ENCODE measurements at regions not wholly inside any gene's neighbourhood (a gene's known extent, or its start where the extent isn't known, plus 50 kb on each side); places are given as distances from the start of the nearest gene placed in this dataset.
"Not testable (repeated sequence)": the region's sequence is repeated elsewhere in the genome, so short reads cannot be mapped to it uniquely, and the experiment has no call there.

DNA sequence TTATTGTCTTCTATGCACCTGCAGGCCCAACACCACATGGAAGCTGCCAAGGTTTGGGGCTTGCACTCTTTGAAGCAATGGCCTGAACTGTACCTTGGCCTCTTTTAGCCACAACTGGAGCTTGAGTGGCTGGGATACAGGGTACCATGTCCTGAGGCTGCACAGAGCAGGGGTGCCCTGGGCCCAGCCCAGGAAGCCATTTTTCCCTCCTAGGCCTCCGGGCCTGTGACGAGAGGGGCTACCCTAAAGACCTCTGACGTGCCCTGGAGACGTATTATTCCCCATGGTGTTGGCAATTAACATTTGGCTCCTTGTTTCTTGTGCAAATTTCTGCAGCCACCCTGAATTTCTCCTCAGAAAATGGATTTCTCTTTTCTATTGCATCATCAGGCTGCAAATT lies 519.9 kb upstream of the MAGEB18 start:
- DNase-seq (ENCODE audit: extremely low read depth, low read depth) = no peak

DNA sequence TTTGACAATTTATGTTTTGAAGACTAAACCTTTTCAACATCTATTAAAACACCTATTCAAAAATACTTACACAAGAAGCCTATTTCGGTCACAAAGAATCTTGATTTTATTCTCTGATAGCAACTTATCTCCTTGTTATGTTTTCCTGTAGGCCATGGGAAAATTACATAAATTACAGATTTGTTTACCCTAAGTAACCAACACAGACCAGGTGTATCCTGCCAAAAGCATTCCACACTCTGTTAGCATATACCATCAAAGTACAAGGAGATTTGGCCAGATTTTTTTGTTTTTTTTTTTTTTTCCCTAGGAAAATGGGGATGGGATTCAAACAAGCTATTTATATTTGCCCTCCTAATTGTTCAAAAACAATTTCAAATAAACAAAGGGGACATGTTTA lies 497.9 kb upstream of the MAGEB18 start:
- no peak for DNase-seq (ENCODE audit: extremely low read depth, low read depth)

DNA sequence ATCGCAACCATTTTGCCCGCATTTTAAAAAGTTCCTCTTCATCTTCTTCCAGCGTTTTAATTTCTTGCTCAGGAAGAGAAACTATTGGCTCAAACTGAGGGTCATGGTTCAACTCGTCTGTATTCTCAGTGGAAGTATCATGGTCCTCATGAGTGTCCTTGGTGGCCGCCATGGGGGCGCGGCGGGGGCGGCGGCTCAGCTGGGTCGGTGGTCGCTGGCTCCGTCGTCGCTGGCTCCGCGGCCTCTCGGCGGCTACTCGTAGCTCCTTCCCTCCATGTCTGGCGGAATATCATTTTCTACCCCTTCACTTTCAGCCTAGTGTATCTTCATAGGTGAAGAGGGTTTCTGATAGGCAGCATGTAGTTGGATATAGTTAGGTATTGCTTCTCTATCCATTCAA lies 492.0 kb upstream of the MAGEB18 start:
- no peak for DNase-seq (ENCODE audit: extremely low read depth, low read depth)

DNA sequence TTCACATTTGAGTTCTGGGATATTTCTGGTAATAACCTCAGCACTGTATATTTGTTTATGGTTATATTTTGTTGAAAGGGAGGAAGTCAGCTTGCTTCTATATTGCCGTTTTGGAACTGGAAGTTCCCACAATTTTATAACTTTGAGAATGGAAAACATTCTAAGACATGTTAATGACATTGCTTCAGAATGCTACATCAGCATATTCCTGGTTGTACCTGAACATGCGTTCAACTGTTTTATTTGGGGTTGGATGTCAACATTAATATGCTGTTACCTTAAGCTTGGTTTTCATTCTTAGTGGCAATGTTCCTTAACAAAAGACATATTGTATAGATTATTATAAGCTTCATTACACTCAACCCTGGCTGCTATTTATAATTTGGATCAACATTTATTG lies 489.4 kb upstream of the MAGEB18 start:
- no peak for DNase-seq (ENCODE audit: extremely low read depth, low read depth)

DNA sequence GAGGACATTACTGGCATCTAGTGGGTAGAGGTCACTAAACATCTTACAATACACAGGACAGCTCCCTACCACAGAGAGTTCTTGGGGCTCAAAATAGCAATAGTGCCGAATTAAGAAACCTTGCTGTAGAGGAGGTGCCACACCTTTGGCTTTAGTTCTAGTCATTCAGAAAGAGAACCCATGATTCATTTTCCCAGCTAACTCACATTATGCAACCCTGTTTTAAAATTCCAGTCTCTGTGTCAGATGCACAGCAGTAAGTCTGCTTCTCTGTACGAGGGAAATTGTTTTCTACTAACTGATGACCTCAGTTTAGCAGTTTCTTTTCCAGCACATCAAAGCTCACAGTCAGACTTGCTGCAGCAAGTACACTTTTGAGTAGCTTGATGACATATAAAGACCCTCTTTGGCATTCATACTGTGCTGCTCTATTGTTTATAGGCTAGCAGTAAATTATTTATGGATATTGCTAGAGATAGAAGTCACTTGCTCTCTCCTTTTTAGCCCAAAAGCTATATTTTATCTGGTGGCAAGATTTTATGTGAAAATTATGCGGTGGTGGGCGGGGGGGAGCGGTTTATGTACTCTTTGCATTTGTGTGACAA lies 487.8 kb upstream of the MAGEB18 start:
- peak; percentile 17 for DNase-seq (ENCODE audit: extremely low read depth, low read depth)

DNA sequence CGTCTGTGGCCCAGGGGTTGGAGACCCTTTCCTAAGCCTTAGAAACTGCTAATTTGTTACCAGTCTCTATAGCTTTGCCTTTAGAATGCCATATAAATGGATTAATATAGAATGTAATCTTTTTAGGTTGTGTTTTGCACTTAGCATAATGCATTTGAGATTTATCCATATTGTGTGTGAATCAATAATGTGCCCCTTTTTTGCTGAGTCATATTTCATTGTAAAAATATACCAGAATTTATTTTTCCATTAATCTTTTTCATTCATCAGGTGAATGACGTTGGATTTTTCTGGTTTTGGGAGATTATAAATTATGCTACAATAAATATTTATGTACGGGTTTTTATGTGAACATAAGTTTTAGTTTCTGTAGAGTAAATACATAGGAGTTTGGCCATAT lies 478.8 kb upstream of the MAGEB18 start:
- DNase-seq (ENCODE audit: extremely low read depth, low read depth) = no peak

DNA sequence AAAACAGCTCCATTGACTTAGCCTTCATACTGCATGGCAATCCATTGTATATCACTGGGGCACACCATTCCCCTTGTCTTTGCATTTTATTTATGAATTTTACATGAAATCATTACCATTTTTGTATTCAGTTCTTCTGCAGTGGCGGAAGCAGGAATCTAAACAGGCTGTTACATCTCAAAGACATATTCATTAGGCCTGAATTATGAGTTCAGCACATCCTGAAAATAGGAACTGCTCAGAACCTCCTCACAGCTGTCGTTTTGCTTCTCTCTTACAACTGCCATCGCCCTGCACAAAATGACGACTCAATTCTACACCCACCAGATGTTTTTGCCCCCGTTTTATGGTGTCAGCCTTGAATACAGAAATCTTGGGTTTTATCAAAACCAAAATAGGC lies 474.4 kb upstream of the MAGEB18 start:
- DNase-seq (ENCODE audit: extremely low read depth, low read depth) = no peak

DNA sequence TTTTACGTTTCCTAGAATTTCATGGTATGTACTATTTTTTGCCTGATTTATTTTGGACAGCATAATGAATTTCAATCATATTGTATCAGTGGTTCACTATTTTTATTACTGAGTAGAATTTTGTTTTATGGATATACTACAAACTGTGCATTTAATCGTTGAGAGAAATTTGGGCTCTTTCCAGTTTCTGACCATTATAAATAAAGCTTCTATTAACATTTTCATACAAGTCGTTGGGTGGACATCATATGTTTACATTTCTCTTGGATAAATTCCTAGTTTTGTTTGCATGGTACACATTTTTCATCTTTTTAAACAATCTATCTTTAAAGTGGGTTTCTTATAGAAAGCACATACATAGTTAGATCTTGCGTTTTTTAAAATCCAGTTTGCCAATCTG lies 472.7 kb upstream of the MAGEB18 start:
- no peak for DNase-seq (ENCODE audit: extremely low read depth, low read depth)

DNA sequence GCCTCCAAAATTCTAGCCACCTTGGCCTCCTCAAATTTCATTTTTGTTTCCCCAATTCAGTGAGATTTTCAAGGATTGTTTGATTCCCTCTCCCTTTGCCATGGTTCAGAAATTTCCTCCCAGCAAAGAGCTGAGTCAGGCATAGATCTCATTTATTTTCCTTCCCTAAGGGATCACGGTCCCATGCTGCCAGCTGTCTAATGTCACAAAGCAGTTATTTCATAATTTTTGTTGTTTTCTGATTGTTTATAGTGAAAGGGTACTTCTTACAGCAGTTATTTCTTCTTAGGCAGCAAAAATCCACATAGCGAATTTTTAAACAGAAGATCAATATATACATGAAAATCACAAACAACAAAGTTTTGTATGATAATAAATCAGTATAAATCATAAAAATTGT lies 470.5 kb upstream of the MAGEB18 start:
- no peak for DNase-seq (ENCODE audit: extremely low read depth, low read depth)

DNA sequence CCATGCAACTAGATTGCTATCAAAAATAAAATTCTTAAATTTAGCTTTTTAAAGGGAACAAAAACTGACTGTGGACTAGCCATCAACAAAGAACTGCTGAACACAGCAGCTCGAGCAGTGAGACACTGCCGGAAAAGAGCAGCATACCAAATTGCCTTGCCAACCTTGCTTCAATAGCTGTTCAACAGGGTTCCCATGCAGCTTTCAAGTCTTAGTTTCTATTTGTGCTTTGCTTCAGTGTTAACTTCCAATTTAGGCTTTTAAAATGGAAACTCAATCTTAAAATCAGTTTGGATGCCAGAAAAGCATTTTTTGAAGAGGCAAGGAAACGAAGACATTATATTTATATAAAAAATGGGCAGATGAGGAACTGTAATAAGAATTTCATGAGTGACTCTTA lies 463.4 kb upstream of the MAGEB18 start:
- no peak for DNase-seq (ENCODE audit: extremely low read depth, low read depth)

DNA sequence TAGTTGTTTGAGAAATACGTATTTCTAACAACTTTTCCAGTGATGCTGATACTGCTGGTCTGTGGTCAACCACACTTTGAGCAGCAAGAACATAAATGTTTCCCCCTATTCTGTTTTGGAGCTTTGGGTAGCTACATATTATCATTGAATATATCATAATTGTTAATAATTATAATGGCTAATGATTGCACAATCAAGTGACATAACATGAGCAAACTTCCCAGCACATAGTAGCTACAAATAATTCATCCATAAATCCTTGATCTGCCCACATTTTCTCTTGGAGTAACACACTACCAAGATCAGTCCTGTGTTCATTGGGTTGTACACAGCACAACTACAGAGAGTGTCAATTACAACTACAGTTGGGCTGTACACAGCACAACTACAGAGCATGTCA lies 436.3 kb upstream of the MAGEB18 start:
- no peak for DNase-seq (ENCODE audit: extremely low read depth, low read depth)

DNA sequence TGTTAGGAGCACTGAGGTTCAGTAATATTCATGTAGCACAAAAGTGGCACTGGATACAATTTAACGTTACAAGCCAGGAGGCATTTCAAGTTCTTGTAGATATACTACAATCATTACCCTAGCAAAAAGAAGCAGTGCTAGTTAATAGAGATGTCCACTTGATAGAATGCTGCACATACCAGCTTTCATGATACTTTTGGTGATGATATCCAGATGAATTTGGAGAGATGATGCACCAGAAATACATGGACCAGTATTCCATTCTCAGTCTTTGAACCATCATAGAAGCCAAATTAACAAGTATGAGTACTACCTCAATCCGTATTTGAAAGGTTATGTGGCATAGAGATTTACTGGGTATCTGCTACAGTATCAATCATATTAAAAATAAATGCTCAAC lies 421.0 kb upstream of the MAGEB18 start:
- DNase-seq (ENCODE audit: extremely low read depth, low read depth) = no peak

DNA sequence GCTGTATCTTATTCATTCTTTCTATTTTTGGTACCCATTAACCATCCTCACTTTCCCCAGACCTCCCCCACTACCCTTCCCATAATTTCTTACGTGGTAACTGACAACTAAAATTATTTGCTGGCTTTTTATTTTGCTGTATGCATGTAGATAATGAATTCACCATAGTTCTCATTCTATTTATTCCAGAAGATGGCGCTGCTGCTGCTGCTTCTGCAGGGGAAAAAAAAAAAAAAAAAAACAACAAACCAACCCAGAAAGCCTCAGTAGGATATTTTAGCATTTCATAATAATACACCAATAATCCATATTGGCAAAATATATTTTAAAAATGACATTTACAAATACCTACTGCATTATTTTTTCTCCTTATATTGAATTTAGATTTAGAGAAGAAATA lies 416.6 kb upstream of the MAGEB18 start:
- DNase-seq (ENCODE audit: extremely low read depth, low read depth) = peak; percentile 26

DNA sequence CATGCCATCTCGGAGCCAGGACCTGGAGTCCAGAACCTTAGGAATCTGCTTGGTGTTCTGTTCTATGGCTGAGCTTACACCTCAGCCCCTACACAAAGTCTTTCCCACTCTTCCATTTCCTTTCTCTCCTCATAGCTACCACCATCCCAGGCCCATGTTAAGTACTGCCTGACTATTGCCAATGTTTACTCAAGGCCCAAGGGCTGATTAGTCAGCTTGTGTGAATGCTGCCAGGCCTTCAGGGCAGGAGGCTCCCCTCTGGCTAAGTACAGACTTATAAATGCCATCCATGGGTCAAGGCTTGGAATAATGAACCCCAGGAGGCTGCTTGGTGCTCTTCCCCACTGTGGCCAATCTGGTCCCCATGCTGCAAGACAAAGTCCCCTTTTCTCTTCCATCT lies 411.6 kb upstream of the MAGEB18 start:
- DNase-seq (ENCODE audit: extremely low read depth, low read depth) = peak; percentile 4

DNA sequence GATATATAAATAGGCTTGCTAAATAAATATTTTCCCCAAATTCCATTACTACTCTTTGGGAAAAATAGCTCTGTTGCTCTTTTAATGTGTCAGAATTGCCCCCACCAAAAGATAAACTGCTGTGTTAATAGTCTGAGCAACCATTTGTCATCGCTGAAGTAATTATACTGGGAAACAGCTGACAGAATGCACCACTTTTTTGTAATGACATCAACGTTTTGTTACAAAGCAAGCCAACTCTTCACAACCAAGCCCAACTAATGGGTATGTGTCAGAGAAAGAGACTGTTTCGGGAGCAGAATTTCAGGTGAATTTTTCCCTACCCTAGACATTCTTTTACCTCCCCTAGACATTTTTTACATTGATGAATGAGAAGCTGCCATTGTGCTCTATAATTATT lies 405.0 kb upstream of the MAGEB18 start:
- no peak for DNase-seq (ENCODE audit: extremely low read depth, low read depth)

DNA sequence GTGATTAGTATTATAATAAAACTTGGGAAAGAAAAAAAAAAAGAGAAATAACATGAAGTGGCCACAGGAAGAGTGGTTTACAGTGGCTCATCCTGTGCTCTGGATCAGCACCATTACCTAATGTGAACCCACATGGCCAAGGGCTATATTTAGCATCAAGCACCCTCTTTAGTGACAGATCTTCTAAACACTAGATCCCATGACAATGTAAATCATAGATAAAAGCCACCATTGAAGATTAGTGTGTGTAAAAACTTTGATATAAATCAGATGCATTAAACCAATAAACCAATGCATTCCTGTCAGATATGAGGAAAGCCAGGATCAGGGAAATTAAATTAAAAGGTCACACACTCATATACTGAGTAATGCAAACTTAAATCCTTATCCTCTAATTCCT lies 400.6 kb upstream of the MAGEB18 start:
- DNase-seq (ENCODE audit: extremely low read depth, low read depth) = no peak

DNA sequence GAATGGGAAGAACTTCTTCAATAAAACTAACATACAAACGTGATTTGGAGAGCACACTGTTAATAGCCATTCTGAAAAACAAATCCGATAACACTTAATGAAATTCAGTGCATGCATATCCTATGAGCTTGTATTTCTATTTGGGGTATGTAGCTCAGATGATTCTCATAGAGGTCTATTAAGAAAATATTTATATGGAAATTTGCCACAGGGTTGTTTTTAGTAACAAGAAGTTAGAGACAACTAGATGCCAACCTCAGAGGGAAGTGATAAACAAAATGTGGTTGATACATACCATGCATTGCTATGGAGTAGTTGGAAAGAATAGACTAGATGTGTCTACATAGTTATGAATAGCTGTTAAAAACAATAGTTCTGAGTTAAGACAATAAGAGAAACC lies 395.8 kb upstream of the MAGEB18 start:
- no peak for DNase-seq (ENCODE audit: extremely low read depth, low read depth)

DNA sequence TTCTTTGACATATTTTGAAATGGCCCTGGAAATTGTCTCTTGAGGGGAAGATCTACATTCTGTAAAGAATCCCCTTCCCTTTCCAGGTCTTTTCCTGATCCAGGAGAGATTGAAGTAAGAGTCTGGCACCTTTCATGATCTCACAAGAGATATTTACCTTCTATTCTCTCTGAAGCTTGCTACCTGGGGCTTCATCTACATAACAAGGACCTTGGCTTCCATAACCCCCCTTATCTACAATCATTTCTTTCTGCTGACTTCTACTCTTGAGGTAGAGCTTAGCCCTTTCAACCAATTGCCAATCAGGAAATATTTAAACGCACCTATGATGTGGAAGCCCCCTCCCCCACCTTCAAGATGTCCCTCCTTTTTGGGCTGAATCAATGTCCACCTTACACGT lies 383.7 kb upstream of the MAGEB18 start:
- no peak for DNase-seq (ENCODE audit: extremely low read depth, low read depth)

DNA sequence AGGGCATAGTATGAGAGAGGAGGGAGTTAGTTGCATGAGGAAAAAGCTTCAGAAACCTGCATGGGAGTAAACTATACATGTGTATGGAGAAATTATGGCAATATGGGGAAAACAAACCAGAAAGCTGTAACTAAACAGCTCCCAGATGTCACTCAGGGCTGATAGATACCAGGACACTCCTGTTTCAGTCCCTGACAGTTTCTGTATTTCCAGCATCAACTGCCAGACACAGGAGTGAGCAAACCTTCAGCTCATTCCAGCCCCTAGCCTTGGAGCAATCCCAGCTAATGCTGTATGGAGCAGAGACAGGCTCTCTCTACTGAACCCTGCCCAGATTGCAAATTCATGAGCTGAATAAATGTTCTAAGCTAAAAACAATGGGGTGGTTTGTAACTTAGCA lies 382.9 kb upstream of the MAGEB18 start:
- DNase-seq (ENCODE audit: extremely low read depth, low read depth) = no peak

DNA sequence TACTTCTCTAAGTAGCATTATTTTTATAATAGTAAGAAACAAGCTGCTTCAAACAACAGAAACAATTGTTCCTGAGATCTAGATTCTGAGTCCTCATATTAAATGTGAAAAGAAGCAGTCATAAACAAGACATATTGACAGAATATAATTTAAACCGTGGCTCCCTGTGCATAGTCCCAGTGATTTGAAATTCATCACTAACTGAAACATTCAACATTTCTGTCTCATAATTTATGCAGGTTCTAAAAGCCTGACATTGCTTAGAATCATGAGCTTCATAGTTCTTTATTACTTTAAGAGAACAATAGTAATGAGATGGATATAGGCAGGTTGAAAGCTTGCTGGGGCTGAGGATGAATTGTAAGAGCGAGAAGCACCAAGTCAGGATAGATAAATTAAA lies 375.5 kb upstream of the MAGEB18 start:
- DNase-seq (ENCODE audit: extremely low read depth, low read depth) = no peak

DNA sequence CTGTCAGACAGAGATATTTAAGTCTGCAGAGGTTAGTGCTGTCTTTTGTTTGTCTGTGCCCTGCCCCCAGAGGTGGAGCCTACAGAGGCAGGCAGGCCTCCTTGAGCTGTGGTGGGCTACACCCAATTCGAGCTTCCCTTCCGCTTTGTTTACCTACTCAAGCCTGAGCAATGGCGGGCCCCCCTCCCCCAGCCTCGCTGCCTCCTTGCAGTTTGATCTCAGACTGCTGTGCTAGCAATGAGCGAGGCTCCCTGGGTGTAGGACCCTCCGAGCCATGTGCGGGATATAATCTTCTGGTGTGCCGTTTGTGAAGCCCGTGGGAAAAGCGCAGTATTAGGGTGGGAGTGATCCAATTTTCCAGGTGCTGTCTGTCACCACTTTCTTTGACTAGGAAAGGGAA lies 366.3 kb upstream of the MAGEB18 start:
- DNase-seq (ENCODE audit: extremely low read depth, low read depth) = not testable (repeated sequence)

DNA sequence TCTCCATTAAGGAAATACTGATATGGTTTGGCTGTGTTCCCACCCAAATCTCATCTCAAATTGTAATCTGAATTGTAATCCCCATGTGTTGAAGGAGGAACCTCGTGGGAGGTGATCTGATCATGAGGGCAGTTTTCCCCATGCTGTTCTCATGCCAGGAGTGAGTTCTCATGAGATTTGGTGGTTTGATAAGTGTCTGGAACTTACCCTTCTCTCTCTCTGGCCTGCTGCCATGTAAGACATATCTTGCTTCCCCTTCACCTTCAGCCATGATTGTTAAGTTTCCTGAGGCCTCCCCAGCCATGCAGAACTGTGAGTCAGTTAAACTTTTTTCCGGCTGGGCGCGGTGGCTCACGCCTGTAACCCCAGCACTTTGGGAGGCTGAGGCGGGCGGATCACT lies 340.3 kb upstream of the MAGEB18 start:
- DNase-seq (ENCODE audit: extremely low read depth, low read depth) = not testable (repeated sequence)

DNA sequence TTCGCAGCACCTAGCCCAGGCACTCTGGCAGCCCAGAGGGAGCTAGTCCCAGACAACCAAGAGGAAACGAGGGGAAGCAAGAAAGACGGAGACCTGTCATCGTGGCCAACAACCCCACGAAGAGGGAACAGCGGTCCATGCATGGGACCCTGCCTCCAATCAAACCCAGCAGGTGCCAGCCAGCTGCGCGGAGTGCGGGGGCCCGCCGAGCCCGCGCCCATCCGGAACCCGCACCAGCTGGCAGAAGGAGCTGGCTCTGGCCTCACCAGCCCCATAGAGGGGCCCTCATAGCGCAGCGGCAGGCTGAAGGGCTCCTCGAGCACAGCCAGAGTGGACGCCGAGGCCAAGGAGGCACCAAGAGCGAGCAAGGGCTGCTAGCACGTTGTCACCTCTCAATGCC lies 332.4 kb upstream of the MAGEB18 start:
- DNase-seq (ENCODE audit: extremely low read depth, low read depth) = no peak

DNA sequence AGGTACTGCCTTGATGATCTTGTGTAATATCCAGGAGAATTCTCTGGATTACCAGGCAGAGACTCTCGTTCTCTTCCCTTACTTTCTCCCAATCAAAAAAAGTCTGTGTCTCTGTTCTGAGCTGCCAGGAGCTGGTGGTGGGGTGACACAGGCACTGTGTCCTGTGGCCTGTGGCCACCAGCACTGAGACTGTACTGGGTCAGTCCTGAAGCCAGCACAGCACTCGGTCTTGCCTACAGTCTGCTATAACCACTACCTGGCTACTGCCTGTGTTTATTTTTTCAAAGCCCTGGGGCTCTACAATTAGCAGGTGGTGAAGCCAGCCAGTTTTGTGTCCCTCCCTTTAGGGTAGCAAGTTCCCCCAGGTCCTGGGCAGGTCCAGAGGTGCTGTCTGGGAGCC lies 331.1 kb upstream of the MAGEB18 start:
- no peak for DNase-seq (ENCODE audit: extremely low read depth, low read depth)

All from NCI-H460 (cell line).